B cell (primary cell): ENCODE measurements at regions not wholly inside any gene's neighbourhood (a gene's known extent, or its start where the extent isn't known, plus 50 kb on each side); places are given as distances from the start of the nearest gene placed in this dataset.

ENCODE experiments used
- ATAC-seq: fragments of 200-7000 bp; cut with Tn5 transposase; one replicate; pipeline ENCODE4 v1.10.0; 2021; ENCODE audit warnings: low read depth, mild to moderate bottlenecking, moderate number of reproducible peaks, moderate library complexity
- CTCF ChIA-PET: fragments of 350-600 bp; sonication (Branson Sonifier 250); formaldehyde crosslinking; loops from one replicate; lab custom pipeline; 2021; ENCODE audit warnings: antibody characterized with exemption, inconsistent platforms; lab: Charles Lee
- POLR2A ChIA-PET: fragments of 350-600 bp; sonication (Branson Sonifier 250); formaldehyde crosslinking; loops from one replicate; lab custom pipeline; 2021; ENCODE audit warnings: antibody characterized with exemption; lab: Charles Lee
- DNase-seq: peaks from one replicate; pipeline ENCODE4 v3.0.0; 2013
- H2AFZ ChIP-seq: 2 replicates; pipeline ENCODE4 v1.6.1; 2012; ENCODE audit warnings: mild to moderate bottlenecking, low read depth, low read length; ENCODE audit not compliant: insufficient read depth, poor library complexity, severe bottlenecking
- H3K27ac ChIP-seq, 2 donors: 1 replicate in 1 of 2; 2 replicates in 1 of 2; pipeline ENCODE4 v1.5.1; 2012 to 2013; ENCODE audit warnings: low read length in 2 of 2, mild to moderate bottlenecking in 2 of 2, moderate library complexity in 1 of 2
- H3K27me3 ChIP-seq, 4 experiments: fragments of 200-600 bp in 1 of 4; sonication (generic) in 1 of 4; replicated peaks in 1 of 4; 1 replicate in 2 of 4; 2 replicates in 2 of 4; pipeline versions ENCODE4 v1.6.1 to v1.7.0; 2013 to 2016; ENCODE audit warnings: low read length in 3 of 4, mild to moderate bottlenecking in 2 of 4, mixed read lengths in 1 of 4, moderate library complexity in 1 of 4; ENCODE audit not compliant: insufficient read depth in 4 of 4, control insufficient read depth in 3 of 4; ENCODE audit errors: control extremely low read depth in 1 of 4
- H3K36me3 ChIP-seq, 2 experiments: replicated peaks in 1 of 2; 1 replicate in 1 of 2; 2 replicates in 1 of 2; pipeline versions ENCODE4 v1.6.1 to v1.7.1; 2013; ENCODE audit warnings: low read length in 1 of 2; ENCODE audit not compliant: insufficient read depth in 2 of 2, control insufficient read depth in 1 of 2; ENCODE audit errors: control extremely low read depth in 1 of 2, extremely low read depth in 1 of 2
- H3K4me1 ChIP-seq, 2 donors: fragments of 200-600 bp in 1 of 2; sonication (generic) in 1 of 2; 1 replicate in 1 of 2; 2 replicates in 1 of 2; pipeline versions ENCODE4 v1.5.1 to v1.6.1; 2013 to 2017; ENCODE audit warnings: low read length in 2 of 2; ENCODE audit not compliant: control insufficient read depth in 2 of 2, insufficient read depth in 2 of 2
- H3K4me2 ChIP-seq: replicated peaks from 2 replicates; pipeline ENCODE3; 2012; ENCODE audit warnings: mild to moderate bottlenecking, low read depth, low read length; ENCODE audit not compliant: poor library complexity, severe bottlenecking
- H3K4me3 ChIP-seq, 5 experiments: fragments of 200-600 bp in 1 of 5; sonication (generic) in 1 of 5; 1 replicate in 3 of 5; 2 replicates in 2 of 5; pipeline versions ENCODE4 v1.5.1 to v1.7.0; 2011 to 2016; ENCODE audit warnings: low read length in 4 of 5, mild to moderate bottlenecking in 4 of 5, low read depth in 2 of 5, control low read depth in 1 of 5, moderate library complexity in 1 of 5; ENCODE audit not compliant: insufficient read depth in 1 of 5; ENCODE audit errors: control extremely low read depth in 1 of 5, extremely low read depth in 1 of 5
- H3K79me2 ChIP-seq: fragments of 200-600 bp; sonication (generic); one replicate; pipeline ENCODE4 v1.6.0; 2016; ENCODE audit warnings: low read length; ENCODE audit not compliant: control insufficient read depth, insufficient read depth
- H3K9ac ChIP-seq: fragments of 200-600 bp; sonication (generic); 2 replicates; pipeline ENCODE4 v1.6.1; 2017; ENCODE audit warnings: mild to moderate bottlenecking, low read length, moderate library complexity
- H3K9me3 ChIP-seq, 3 donors: one replicate each; pipeline versions ENCODE4 v1.6.1 to v1.7.1; 2013; ENCODE audit warnings: low read length in 2 of 3; ENCODE audit not compliant: control insufficient read depth in 2 of 3, insufficient read depth in 1 of 3; ENCODE audit errors: control extremely low read depth in 1 of 3
- H4K20me1 ChIP-seq: 2 replicates; pipeline ENCODE4 v1.6.0; 2012; ENCODE audit warnings: mild to moderate bottlenecking, low read length; ENCODE audit not compliant: insufficient read depth, control insufficient read depth, poor library complexity, severe bottlenecking
- H3K27ac Mint-ChIP-seq: one replicate; pipeline ENCODE4 v1.8.0; 2021; ENCODE audit warnings: mixed read lengths
- H3K27me3 Mint-ChIP-seq: one replicate; pipeline ENCODE4 v1.8.0; 2021; ENCODE audit warnings: mixed read lengths
- H3K4me1 Mint-ChIP-seq: one replicate; pipeline ENCODE4 v1.8.0; 2021; ENCODE audit warnings: mixed read lengths
- H3K4me3 Mint-ChIP-seq: one replicate; pipeline ENCODE4 v1.8.0; 2021; ENCODE audit warnings: mixed read lengths
- H3K9me3 Mint-ChIP-seq: one replicate; pipeline ENCODE4 v1.8.0; 2022; ENCODE audit warnings: mixed read lengths; ENCODE audit not compliant: insufficient read depth
- CTCF ChIP-seq: fragments of 200-600 bp; IDR thresholded peaks from one replicate; pipeline ENCODE4 v1.8.0; 2022; ENCODE audit warnings: antibody characterized with exemption, mild to moderate bottlenecking
- EZH2 ChIP-seq: IDR thresholded peaks from 2 replicates; pipeline ENCODE4 v1.6.1; 2012; ENCODE audit warnings: borderline replicate concordance, low read depth, mild to moderate bottlenecking, moderate library complexity, low read length; ENCODE audit not compliant: insufficient read depth, poor library complexity, severe bottlenecking
- WGBS: methylation state at CpG from one replicate; pipeline ENCODE4 v1.1.5; 2013; ENCODE audit warnings: missing lambda C conversion rate; ENCODE audit not compliant: insufficient coverage; 5-methylcytosine and 5-hydroxymethylcytosine counted together
- intact Hi-C: fragments of 100-400 bp; cut with micrococcal nuclease; formaldehyde crosslinking; loops from one replicate; pipeline ENCODE4 v1.10.0; 2022

- no peak overlapping the region for H2AFZ ChIP-seq
- TF ChIP-seq EZH2 (no peak), CTCF (no peak)
- no peaks in the 10 kb centered on the region for H3K79me2 ChIP-seq
- no peak for DNase-seq
- peaks cover 4% of the 10 kb centered on the region for H3K4me1 Mint-ChIP-seq
- no peak overlapping the region for H3K4me3 ChIP-seq
- H3K9ac ChIP-seq = no peak overlapping the region
- H3K36me3 ChIP-seq = no peaks in the 10 kb centered on the region
- no CpG with 5 or more reads among the region's 4 CpGs for WGBS
- no peak overlapping the region for H3K4me3 Mint-ChIP-seq
- peaks cover 6 to 8% of the 10 kb centered on the region in 2 donors for H3K4me1 ChIP-seq
- H4K20me1 ChIP-seq = no peaks in the 10 kb centered on the region
- CTCF ChIA-PET = no interaction called here
- H3K27ac ChIP-seq = no peak overlapping the region
- intact Hi-C loops = no loop called here
- H3K27ac Mint-ChIP-seq = no peak overlapping the region
- no peak overlapping the region for H3K4me2 ChIP-seq
- no peaks in the 10 kb centered on the region for H3K9me3 Mint-ChIP-seq
- no peak for ATAC-seq
- POLR2A ChIA-PET = no interaction called here
- H3K27me3 ChIP-seq = peaks cover 0 to 13% (median 2%) of the 10 kb centered on the region in 4 experiments
- H3K9me3 ChIP-seq = no peaks in the 10 kb centered on the region
- peaks cover 19% of the 10 kb centered on the region for H3K27me3 Mint-ChIP-seq
These were observed 369.7 kb downstream of the BCOR start for GRCh38 chrX:39728025-39728424.

- DNase-seq (no peak), ATAC-seq (no peak)
- no peak overlapping the region for H3K27ac ChIP-seq
- POLR2A ChIA-PET = no interaction called here
- Mint-ChIP-seq H3K27me3 (peaks cover 11% of the 10 kb centered on the region), H3K9me3 (no peaks in the 10 kb centered on the region), H3K4me3 (no peak overlapping the region), H3K4me1 (peaks cover 4% of the 10 kb centered on the region), H3K27ac (no peak overlapping the region)
- H3K4me3 ChIP-seq = no peak overlapping the region
- CTCF ChIA-PET = no interaction called here
- H3K9ac ChIP-seq = no peak overlapping the region
- no peaks in the 10 kb centered on the region for H4K20me1 ChIP-seq
- no peaks in the 10 kb centered on the region for H3K36me3 ChIP-seq
- 100% methylated on average over 2 of the region's 6 CpGs for WGBS
- no peak overlapping the region for H3K4me2 ChIP-seq
- no peaks in the 10 kb centered on the region for H3K9me3 ChIP-seq
- H3K79me2 ChIP-seq = no peaks in the 10 kb centered on the region
- peaks cover 6 to 8% of the 10 kb centered on the region in 2 donors for H3K4me1 ChIP-seq
- intact Hi-C loops = no loop called here
- H2AFZ ChIP-seq = no peak overlapping the region
- TF ChIP-seq EZH2 = no peak
- no peak for TF ChIP-seq CTCF
- peaks cover 0 to 13% (median 2%) of the 10 kb centered on the region in 4 experiments for H3K27me3 ChIP-seq
These were observed 368.7 kb downstream of the BCOR start for GRCh38 chrX:39728852-39729598.
